HAP-1 (cell line): ENCODE measurements at regions not wholly inside any gene's neighbourhood (a gene's known extent, or its start where the extent isn't known, plus 50 kb on each side); places are given as distances from the start of the nearest gene placed in this dataset.

ENCODE experiments used
- DNase-seq, 2 experiments: peaks; one replicate each; pipeline ENCODE4 v3.0.0-alpha.2; 2016 to 2020; ENCODE audit warnings: low spot score in 2 of 2
- H3K27me3 ChIP-seq: fragments of 250-450 bp; sonication (Bioruptor Pico); 2 replicates; pipeline ENCODE4 v1.5.1; 2020; ENCODE audit warnings: low read depth, mild to moderate bottlenecking, moderate library complexity
- H3K36me3 ChIP-seq: fragments of 250-450 bp; sonication (Bioruptor Pico); replicated peaks from 2 replicates; pipeline ENCODE4 v1.5.1; 2020; ENCODE audit warnings: mild to moderate bottlenecking
- H3K4me1 ChIP-seq: fragments of 250-450 bp; sonication (Bioruptor Pico); 2 replicates; pipeline ENCODE4 v1.5.1; 2020; ENCODE audit warnings: mild to moderate bottlenecking
- H3K4me3 ChIP-seq: fragments of 250-450 bp; sonication (Bioruptor Pico); 2 replicates; pipeline ENCODE4 v1.5.1; 2020; ENCODE audit warnings: mild to moderate bottlenecking, moderate library complexity
- H3K9me3 ChIP-seq: fragments of 250-450 bp; sonication (Bioruptor Pico); 2 replicates; pipeline ENCODE4 v1.5.1; 2020; ENCODE audit warnings: mild to moderate bottlenecking, moderate library complexity
- in situ Hi-C: fragments of 300-500 bp; cut with MboI; formaldehyde crosslinking; loops from 3 replicates; pipeline ENCODE4 v1.14.3; 2020; ENCODE audit warnings: low sequenced_read_pairs, inconsistent platforms, mixed read lengths

- in situ Hi-C loops, result no loop called here
- H3K4me1 ChIP-seq, result no peaks in the 10 kb centered on the region; the same call in 1 of the 2 replicates
These were observed 125.8 kb upstream of the CXCL14 start for GRCh38 chr5:135704616-135705015.

GRCh38 chr5:135703016-135703550 is 124.3 kb upstream of the CXCL14 start:
- DNase-seq, result no peak
- H3K27me3 ChIP-seq, result no peaks in the 10 kb centered on the region
- no peak overlapping the region for H3K4me3 ChIP-seq
- in situ Hi-C loops, result no loop called here
- no peaks in the 10 kb centered on the region for H3K4me1 ChIP-seq
- no peaks in the 10 kb centered on the region for H3K36me3 ChIP-seq
- H3K9me3 ChIP-seq, result no peaks in the 10 kb centered on the region

More at GRCh38 chr5:135704616-135705015, 125.8 kb upstream of the CXCL14 start:
- Histone ChIP-seq H3K9me3 (no peaks in the 10 kb centered on the region), H3K27me3 (no peaks in the 10 kb centered on the region), H3K4me3 (no peak overlapping the region), H3K36me3 (no peaks in the 10 kb centered on the region)
- DNase-seq, result no peak

GRCh38 chr5:135702191-135702590 is 123.4 kb upstream of the CXCL14 start:
- DNase-seq, result no peak
- Histone ChIP-seq H3K4me1 (no peaks in the 10 kb centered on the region), H3K27me3 (no peaks in the 10 kb centered on the region), H3K9me3 (no peaks in the 10 kb centered on the region), H3K36me3 (no peaks in the 10 kb centered on the region), H3K4me3 (no peak overlapping the region)
- in situ Hi-C loops, result no loop called here

GRCh38 chr5:135700731-135701130 is 121.9 kb upstream of the CXCL14 start:
- Histone ChIP-seq H3K9me3 (no peaks in the 10 kb centered on the region), H3K4me1 (no peaks in the 10 kb centered on the region), H3K36me3 (no peaks in the 10 kb centered on the region), H3K4me3 (no peak overlapping the region), H3K27me3 (no peaks in the 10 kb centered on the region)
- in situ Hi-C loops, result no loop called here
- no peak for DNase-seq

- in situ Hi-C loops, result no loop called here
- H3K36me3 ChIP-seq, result no peaks in the 10 kb centered on the region
These were observed 119.2 kb upstream of the CXCL14 start for GRCh38 chr5:135697959-135698345.

GRCh38 chr5:135697251-135697958 is 118.6 kb upstream of the CXCL14 start:
- H3K27me3 ChIP-seq, result no peaks in the 10 kb centered on the region
- in situ Hi-C loops, result no loop called here
- no peaks in the 10 kb centered on the region for H3K9me3 ChIP-seq
- no peaks in the 10 kb centered on the region for H3K4me1 ChIP-seq
- no peaks in the 10 kb centered on the region for H3K36me3 ChIP-seq
- no peak for DNase-seq
- H3K4me3 ChIP-seq, result no peak overlapping the region

More at GRCh38 chr5:135697959-135698345, 119.2 kb upstream of the CXCL14 start:
- Histone ChIP-seq H3K9me3 (no peaks in the 10 kb centered on the region), H3K27me3 (no peaks in the 10 kb centered on the region), H3K4me3 (no peak overlapping the region), H3K4me1 (no peaks in the 10 kb centered on the region)
- no peak for DNase-seq

GRCh38 chr5:135696317-135696716 is 117.5 kb upstream of the CXCL14 start:
- no peak for DNase-seq
- Histone ChIP-seq H3K4me3 (no peak overlapping the region), H3K27me3 (no peaks in the 10 kb centered on the region), H3K4me1 (no peaks in the 10 kb centered on the region), H3K36me3 (no peaks in the 10 kb centered on the region), H3K9me3 (no peaks in the 10 kb centered on the region)
- in situ Hi-C loops, result no loop called here

- Histone ChIP-seq H3K4me3 (no peak overlapping the region), H3K36me3 (no peaks in the 10 kb centered on the region), H3K9me3 (no peaks in the 10 kb centered on the region), H3K27me3 (no peaks in the 10 kb centered on the region), H3K4me1 (no peaks in the 10 kb centered on the region)
- in situ Hi-C loops, result no loop called here
- DNase-seq, result no peak
These were observed 117.0 kb upstream of the CXCL14 start for GRCh38 chr5:135695656-135696313.

- Histone ChIP-seq H3K27me3 (no peaks in the 10 kb centered on the region), H3K4me1 (no peaks in the 10 kb centered on the region), H3K36me3 (no peaks in the 10 kb centered on the region), H3K4me3 (no peak overlapping the region), H3K9me3 (no peaks in the 10 kb centered on the region; the same call in 1 of the 2 replicates)
- in situ Hi-C loops, result no loop called here
- no peak for DNase-seq
These were observed 116.1 kb upstream of the CXCL14 start for GRCh38 chr5:135694906-135695305.

- Histone ChIP-seq H3K4me3 (no peak overlapping the region), H3K9me3 (no peaks in the 10 kb centered on the region; the same call in 1 of the 2 replicates), H3K36me3 (no peaks in the 10 kb centered on the region), H3K27me3 (no peaks in the 10 kb centered on the region), H3K4me1 (no peaks in the 10 kb centered on the region)
- no peak for DNase-seq
- in situ Hi-C loops, result no loop called here
These were observed 115.2 kb upstream of the CXCL14 start for GRCh38 chr5:135694012-135694411.

- no peak overlapping the region for H3K4me3 ChIP-seq
- H3K27me3 ChIP-seq, result no peaks in the 10 kb centered on the region
- no peaks in the 10 kb centered on the region; the same call in 1 of the 2 replicates for H3K9me3 ChIP-seq
- in situ Hi-C loops, result no loop called here
- H3K4me1 ChIP-seq, result no peaks in the 10 kb centered on the region
- H3K36me3 ChIP-seq, result no peaks in the 10 kb centered on the region
- DNase-seq, result no peak
These were observed 114.7 kb upstream of the CXCL14 start for GRCh38 chr5:135693371-135693955.

GRCh38 chr5:135691044-135691443 is 112.3 kb upstream of the CXCL14 start:
- Histone ChIP-seq H3K9me3 (no peaks in the 10 kb centered on the region; the same call in 1 of the 2 replicates), H3K4me1 (no peaks in the 10 kb centered on the region), H3K27me3 (no peaks in the 10 kb centered on the region), H3K36me3 (no peaks in the 10 kb centered on the region), H3K4me3 (no peak overlapping the region)
- in situ Hi-C loops, result no loop called here
- no peak for DNase-seq

GRCh38 chr5:135690466-135690865 is 111.7 kb upstream of the CXCL14 start:
- Histone ChIP-seq H3K4me3 (no peak overlapping the region), H3K9me3 (no peaks in the 10 kb centered on the region; the same call in 1 of the 2 replicates), H3K36me3 (no peaks in the 10 kb centered on the region), H3K27me3 (no peaks in the 10 kb centered on the region), H3K4me1 (no peaks in the 10 kb centered on the region)
- no peak for DNase-seq
- in situ Hi-C loops, result no loop called here

GRCh38 chr5:135689506-135689905 is 110.7 kb upstream of the CXCL14 start:
- H3K27me3 ChIP-seq, result no peaks in the 10 kb centered on the region
- H3K36me3 ChIP-seq, result no peaks in the 10 kb centered on the region
- DNase-seq, result no peak
- in situ Hi-C loops, result no loop called here
- no peak overlapping the region for H3K4me3 ChIP-seq
- H3K4me1 ChIP-seq, result no peaks in the 10 kb centered on the region; the same call in 1 of the 2 replicates
- no peaks in the 10 kb centered on the region; the same call in 1 of the 2 replicates for H3K9me3 ChIP-seq
